GM12891 (cell line): ENCODE measurements at regions not wholly inside any gene's neighbourhood (a gene's known extent, or its start where the extent isn't known, plus 50 kb on each side); places are given as distances from the start of the nearest gene placed in this dataset.

Experiments
- PAX5 ChIP-seq: IDR thresholded peaks from 2 replicates; pipeline ENCODE4 v1.6.1; 2011; ENCODE audit warnings: low read length, moderate library complexity, mild to moderate bottlenecking; ENCODE audit not compliant: insufficient read depth, severe bottlenecking
- POLR2A ChIP-seq: IDR thresholded peaks from 2 replicates; pipeline ENCODE4 v1.6.1; 2011; ENCODE audit warnings: low read depth, low read length, control low read depth
- POLR2AphosphoS5 ChIP-seq: IDR thresholded peaks from 2 replicates; pipeline ENCODE4 v1.6.1; 2011; ENCODE audit warnings: low read depth, low read length, control low read depth
- POU2F2 ChIP-seq: IDR thresholded peaks from 2 replicates; pipeline ENCODE4 v1.6.1; 2011; ENCODE audit warnings: low read depth, mild to moderate bottlenecking, control low read depth, low read length, moderate library complexity
- TAF1 ChIP-seq: IDR thresholded peaks from 2 replicates; pipeline ENCODE4 v1.6.1; 2011; ENCODE audit warnings: low read depth, low read length, control low read depth

DNA sequence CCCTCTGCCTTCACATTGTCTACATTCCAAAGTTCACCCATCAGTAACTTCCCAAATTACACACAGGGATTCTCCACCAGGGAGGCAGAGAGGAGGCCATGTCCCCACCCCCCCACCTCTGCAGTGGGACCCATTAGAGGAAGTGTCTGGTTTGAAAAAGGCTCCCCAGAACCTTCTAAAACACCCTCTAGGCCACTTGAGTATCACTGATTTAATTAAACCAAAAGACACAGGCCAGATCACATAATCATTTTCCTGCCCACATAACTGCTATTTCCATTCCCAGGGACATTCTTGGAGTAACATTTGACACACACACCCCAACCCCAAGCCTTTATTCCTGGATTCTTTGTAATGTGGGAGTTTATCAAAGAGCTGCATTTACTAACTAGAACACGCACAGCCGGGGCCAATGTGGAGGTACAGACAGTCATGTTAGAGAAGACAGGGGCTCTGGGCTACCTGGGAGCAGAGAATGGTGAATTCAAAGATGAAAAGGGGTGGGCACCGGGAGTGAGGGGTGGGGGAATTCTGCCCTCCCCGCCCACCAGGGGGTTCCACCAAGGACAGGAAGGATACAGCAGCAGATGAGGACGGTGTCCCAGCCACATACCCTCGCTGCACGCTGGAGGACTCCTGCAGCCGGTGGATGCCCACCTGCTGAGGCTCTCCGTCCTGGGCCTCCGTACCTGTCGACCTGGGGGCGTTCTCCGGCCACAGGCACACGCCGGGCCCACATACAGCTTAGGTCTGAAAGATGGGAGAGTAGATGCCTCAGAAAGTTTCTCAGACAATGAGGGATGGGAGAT is 201.4 kb upstream of the CTNNB1 start:
- TF ChIP-seq POLR2AphosphoS5 (no peak), TAF1 (no peak), POLR2A (no peak), POU2F2 (no peak), PAX5 (no peak)
